ENCODE measurements at regions not wholly inside any gene's neighbourhood (a gene's known extent, or its start where the extent isn't known, plus 50 kb on each side); places are given as distances from the start of the nearest gene placed in this dataset.

GRCh38 chr2:144854596-144854995 is 334.7 kb upstream of the ZEB2 start:
- TF ChIP-seq CTCF (IDR thresholded peaks at IDR 0.05; ENCODE audit: control extremely low read depth, extremely low read depth, low read depth, missing control alignments), result no peak
- CTCF ChIA-PET, result interaction anchor here (1.2 kb wide), 1 partner anchor 9 kb away, joined by 3 read pairs; no protein-coding TSS in a partner anchor
- POLR2A ChIA-PET, result no interaction called here
- DNase-seq (ENCODE audit: extremely low spot score), result no peak

GRCh38 chr2:144849612-144850011 is 329.7 kb upstream of the ZEB2 start:
- DNase-seq (ENCODE audit: extremely low spot score), result no peak
- TF ChIP-seq CTCF (IDR thresholded peaks at IDR 0.05; ENCODE audit: control extremely low read depth, extremely low read depth, low read depth, missing control alignments), result no peak
- CTCF ChIA-PET, result interaction anchor here (0.8 to 2.3 kb wide), 2 partner anchors 12 to 15 kb away, joined by 3 to 11 read pairs; no protein-coding TSS in a partner anchor
- POLR2A ChIA-PET, result no interaction called here

GRCh38 chr2:144848423-144848822 is 328.5 kb upstream of the ZEB2 start:
- POLR2A ChIA-PET, result no interaction called here
- no peak for TF ChIP-seq CTCF (IDR thresholded peaks at IDR 0.05; ENCODE audit: control extremely low read depth, extremely low read depth, low read depth, missing control alignments)
- CTCF ChIA-PET, result no interaction called here
- no peak for DNase-seq (ENCODE audit: extremely low spot score)

- TF ChIP-seq CTCF (IDR thresholded peaks at IDR 0.05; ENCODE audit: control extremely low read depth, extremely low read depth, low read depth, missing control alignments), result no peak
- POLR2A ChIA-PET, result no interaction called here
- CTCF ChIA-PET, result no interaction called here
- no peak for DNase-seq (ENCODE audit: extremely low spot score)
These were observed 327.6 kb upstream of the ZEB2 start for GRCh38 chr2:144847347-144848080.

GRCh38 chr2:144836635-144837350 is 316.9 kb upstream of the ZEB2 start:
- no peak for DNase-seq (ENCODE audit: extremely low spot score)
- CTCF ChIA-PET, result interaction anchor here (1.3 to 3.3 kb wide), 2 partner anchors 9 to 14 kb away, joined by 4 to 11 read pairs; no protein-coding TSS in a partner anchor
- POLR2A ChIA-PET, result no interaction called here
- no peak for TF ChIP-seq CTCF (IDR thresholded peaks at IDR 0.05; ENCODE audit: control extremely low read depth, extremely low read depth, low read depth, missing control alignments)

- no peak for TF ChIP-seq CTCF (IDR thresholded peaks at IDR 0.05; ENCODE audit: control extremely low read depth, extremely low read depth, low read depth, missing control alignments)
- POLR2A ChIA-PET, result no interaction called here
- no peak for DNase-seq (ENCODE audit: extremely low spot score)
- CTCF ChIA-PET, result interaction anchor here (1.0 to 3.3 kb wide), 2 partner anchors 13 to 15 kb away, joined by 3 to 11 read pairs; no protein-coding TSS in a partner anchor
These were observed 315.9 kb upstream of the ZEB2 start for GRCh38 chr2:144835634-144836350.
